Stimulated activated naive CD8-positive, alpha-beta T cell treated with anti-CD3 and anti-CD28 coated beads, Interleukin-15, amount 100 ng/mL, for 72 hours (primary cell): ENCODE measurements at regions not wholly inside any gene's neighbourhood (a gene's known extent, or its start where the extent isn't known, plus 50 kb on each side); places are given as distances from the start of the nearest gene placed in this dataset.

Experiments used
- ATAC-seq: fragments of 150-1000 bp; cut with Tn5 transposase; 2 replicates; pipeline ENCODE4 v1.10.0; 2021; ENCODE audit warnings: mild to moderate bottlenecking, moderate library complexity
- DNase-seq, 2 donors: peaks; one replicate each; pipeline ENCODE4 v3.0.0; 2021 to 2022
- H3K27ac Mint-ChIP-seq, 2 donors: one replicate each; pipeline ENCODE4 v1.8.0; 2022; ENCODE audit warnings: mild to moderate bottlenecking in 2 of 2, mixed read lengths in 2 of 2, moderate library complexity in 2 of 2
- H3K27me3 Mint-ChIP-seq: one replicate; pipeline ENCODE4 v1.8.0; 2022; ENCODE audit warnings: mixed read lengths
- H3K4me1 Mint-ChIP-seq: one replicate; pipeline ENCODE4 v1.8.0; 2022; ENCODE audit warnings: mild to moderate bottlenecking, mixed read lengths
- H3K4me3 Mint-ChIP-seq, 2 donors: one replicate each; pipeline ENCODE4 v1.8.0; 2022; ENCODE audit warnings: mild to moderate bottlenecking in 2 of 2, mixed read lengths in 2 of 2, moderate library complexity in 1 of 2
- H3K9me3 Mint-ChIP-seq, 2 donors: one replicate each; pipeline ENCODE4 v1.8.0; 2022; ENCODE audit warnings: mixed read lengths in 2 of 2

- no peak for DNase-seq
- peaks cover 39% of the 10 kb centered on the region for H3K27me3 Mint-ChIP-seq
- peak overlapping the region in 1 of 2 donors; percentile 42 for H3K4me3 Mint-ChIP-seq
- peak; percentile 14 for ATAC-seq
- peaks cover 0 to 13% of the 10 kb centered on the region in 2 donors for H3K9me3 Mint-ChIP-seq
- H3K4me1 Mint-ChIP-seq = peaks cover 7% of the 10 kb centered on the region
- H3K27ac Mint-ChIP-seq = no peak overlapping the region
Observed at GRCh38 chr6:165804331-165805066, 141.5 kb upstream of the PDE10A start.

- ATAC-seq (no peak), DNase-seq (no peak)
- Mint-ChIP-seq H3K4me1 (peaks cover 7% of the 10 kb centered on the region), H3K27me3 (peaks cover 18% of the 10 kb centered on the region), H3K27ac (no peak overlapping the region), H3K9me3 (peaks cover 0 to 8% of the 10 kb centered on the region in 2 donors), H3K4me3 (no peak overlapping the region)
Observed at GRCh38 chr6:165800337-165800736, 137.3 kb upstream of the PDE10A start.

DNA sequence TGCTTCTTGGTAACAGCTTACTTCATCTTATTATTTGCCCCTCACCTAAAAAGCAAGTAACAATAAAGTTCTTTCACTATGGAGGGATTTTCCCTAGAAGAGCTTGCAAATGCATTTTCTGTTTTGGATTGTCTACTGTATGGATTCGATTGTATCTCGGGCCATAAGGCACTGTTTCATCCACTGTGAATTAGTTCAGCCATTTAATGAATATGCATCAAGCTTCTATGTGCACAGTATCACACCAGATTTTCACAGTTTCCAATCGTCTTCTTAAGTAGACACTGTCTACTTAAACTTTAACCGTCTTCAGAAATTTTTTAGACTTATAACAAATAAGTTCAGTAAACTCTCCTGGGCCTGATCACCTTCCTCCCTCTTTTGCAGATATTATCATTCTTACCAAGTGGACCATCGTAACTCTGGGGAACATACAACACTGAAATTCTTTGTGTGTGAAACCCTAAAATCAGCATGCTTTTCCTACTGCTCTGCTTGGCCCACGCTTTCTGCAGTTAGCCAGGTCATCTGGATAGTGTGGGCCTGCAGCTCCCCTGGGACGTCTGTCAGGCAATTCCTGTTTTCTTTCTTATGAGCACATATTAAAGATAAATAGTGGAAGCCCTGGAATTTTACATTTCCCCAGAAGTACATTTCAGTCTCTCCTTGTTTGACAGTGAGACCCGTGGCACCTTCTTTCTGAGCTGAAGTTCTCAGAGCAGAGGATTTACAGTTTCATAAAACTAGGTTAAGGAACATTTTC is 136.5 kb upstream of the PDE10A start:
- no peak overlapping the region for H3K4me3 Mint-ChIP-seq
- no peak for DNase-seq
- H3K27ac Mint-ChIP-seq = no peak overlapping the region
- H3K27me3 Mint-ChIP-seq = peaks cover 10% of the 10 kb centered on the region
- peaks cover 6% of the 10 kb centered on the region for H3K4me1 Mint-ChIP-seq
- H3K9me3 Mint-ChIP-seq = peaks cover 0 to 6% of the 10 kb centered on the region in 2 donors
- no peak for ATAC-seq

GRCh38 chr6:165798991-165799390 is 135.9 kb upstream of the PDE10A start:
- peaks cover under 1% of the 10 kb centered on the region for H3K4me1 Mint-ChIP-seq
- ATAC-seq = no peak
- no peak overlapping the region for H3K27ac Mint-ChIP-seq
- peaks cover 0 to under 1% of the 10 kb centered on the region in 2 donors for H3K9me3 Mint-ChIP-seq
- H3K4me3 Mint-ChIP-seq = no peak overlapping the region
- H3K27me3 Mint-ChIP-seq = peaks cover 4% of the 10 kb centered on the region
- DNase-seq = no peak

DNA sequence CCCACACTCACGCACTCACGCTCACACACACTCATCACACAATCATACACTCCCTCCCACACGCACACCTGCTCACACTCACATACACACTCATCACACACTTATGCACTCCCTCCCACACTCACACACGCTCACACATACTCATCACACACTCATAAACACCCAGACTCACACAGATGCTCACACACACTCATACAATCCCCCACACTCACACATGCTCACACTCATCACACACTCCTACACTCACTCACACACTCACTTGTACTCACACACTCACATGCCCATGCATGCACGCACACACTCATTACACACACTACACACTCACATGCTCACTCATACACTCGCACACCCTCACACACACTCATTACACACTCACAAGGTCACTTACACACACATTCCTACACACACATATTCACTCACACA is 131.1 kb upstream of the PDE10A start:
- ATAC-seq = peak; percentile 23
- Mint-ChIP-seq H3K9me3 (no peaks in the 10 kb centered on the region), H3K27ac (no peak overlapping the region), H3K27me3 (no peaks in the 10 kb centered on the region), H3K4me3 (no peak overlapping the region), H3K4me1 (no peaks in the 10 kb centered on the region)
- DNase-seq = no peak

GRCh38 chr6:165793287-165793825 is 130.3 kb upstream of the PDE10A start:
- Mint-ChIP-seq H3K27me3 (peaks cover 7% of the 10 kb centered on the region), H3K4me3 (no peak overlapping the region)

DNA sequence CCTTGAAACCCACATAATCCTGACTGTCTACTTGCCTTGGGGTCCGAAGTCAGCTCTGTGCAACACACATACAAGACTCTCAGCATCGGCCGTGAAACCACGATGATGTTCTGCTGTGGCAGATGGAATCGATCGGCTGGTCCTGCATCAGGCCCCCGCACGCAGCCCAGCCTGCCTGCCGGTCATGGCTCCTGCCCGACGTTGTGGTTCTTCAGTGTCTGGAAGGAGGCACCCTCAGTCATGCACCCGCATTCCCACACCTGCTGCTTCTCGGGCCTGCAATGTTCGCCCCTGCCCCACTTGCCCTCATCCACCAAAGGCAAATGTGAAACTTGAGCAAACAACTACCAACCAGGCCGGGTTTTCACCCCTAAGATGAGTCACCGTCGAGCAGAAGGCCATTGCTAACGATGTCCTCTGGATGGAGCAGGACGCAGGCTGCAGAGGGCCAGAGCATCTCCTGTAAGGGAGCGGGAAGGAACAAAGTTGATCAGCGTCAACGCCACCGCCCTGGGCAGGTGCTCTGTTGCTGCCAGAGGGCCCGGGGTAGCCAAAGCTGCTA is 128.9 kb upstream of the PDE10A start:
- ATAC-seq (no peak), DNase-seq (no peak)
- Mint-ChIP-seq H3K27ac (no peak overlapping the region), H3K27me3 (peaks cover 14% of the 10 kb centered on the region), H3K4me1 (no peaks in the 10 kb centered on the region), H3K4me3 (no peak overlapping the region), H3K9me3 (no peaks in the 10 kb centered on the region)

More at GRCh38 chr6:165793287-165793825, 130.3 kb upstream of the PDE10A start:
- Mint-ChIP-seq H3K9me3 (no peaks in the 10 kb centered on the region), H3K4me1 (no peaks in the 10 kb centered on the region), H3K27ac (no peak overlapping the region)
- ATAC-seq (no peak), DNase-seq (no peak)

DNA sequence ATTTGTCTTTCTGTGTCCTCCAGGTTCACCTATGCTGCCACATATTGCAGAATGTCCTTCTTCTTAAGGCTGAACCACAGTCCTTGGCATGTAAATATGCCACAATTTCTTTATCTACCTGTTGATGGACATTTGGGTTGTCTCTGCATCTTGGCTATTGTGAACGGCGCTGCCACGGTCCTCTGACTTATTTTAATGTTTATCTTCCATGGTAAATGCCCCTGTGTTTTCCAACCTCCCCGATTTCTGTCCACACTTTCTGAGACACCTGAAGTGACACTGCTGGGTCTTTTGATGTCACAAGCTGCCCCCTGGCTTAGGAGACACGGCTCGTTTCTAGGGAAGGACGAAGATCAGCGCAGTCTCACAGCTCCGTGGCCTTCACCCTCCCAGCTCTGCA is 128.3 kb upstream of the PDE10A start:
- ATAC-seq (no peak), DNase-seq (no peak)
- H3K4me3 Mint-ChIP-seq = no peak overlapping the region
- no peaks in the 10 kb centered on the region for H3K4me1 Mint-ChIP-seq
- no peaks in the 10 kb centered on the region for H3K9me3 Mint-ChIP-seq
- peak overlapping the region in 1 of 2 donors; percentile 61 for H3K27ac Mint-ChIP-seq
- H3K27me3 Mint-ChIP-seq = peaks cover 16% of the 10 kb centered on the region

GRCh38 chr6:165782812-165783211 is 119.8 kb upstream of the PDE10A start:
- DNase-seq (no peak), ATAC-seq (no peak)
- no peaks in the 10 kb centered on the region for H3K9me3 Mint-ChIP-seq
- H3K4me3 Mint-ChIP-seq = no peak overlapping the region
- H3K27ac Mint-ChIP-seq = no peak overlapping the region
- H3K27me3 Mint-ChIP-seq = peaks cover 25% of the 10 kb centered on the region
- no peaks in the 10 kb centered on the region for H3K4me1 Mint-ChIP-seq

DNA sequence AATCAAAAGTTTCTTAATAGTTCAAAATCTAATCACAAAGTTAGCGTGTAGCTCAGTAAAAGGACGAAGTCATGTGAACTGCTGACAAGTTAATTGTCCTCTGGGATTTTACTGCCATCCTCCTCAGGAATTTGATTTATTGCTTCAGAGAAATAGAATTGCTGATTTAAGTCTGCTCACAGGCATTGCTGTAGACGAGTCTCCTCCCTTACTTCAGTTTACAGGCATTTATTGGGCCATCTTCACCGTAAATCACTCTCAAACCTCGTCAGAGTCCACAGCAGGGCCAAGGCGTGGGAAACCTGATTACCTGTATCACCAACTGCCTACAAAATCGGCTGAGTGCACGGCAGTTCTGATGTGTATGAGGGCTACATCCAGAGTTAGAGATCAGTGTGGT is 119.1 kb upstream of the PDE10A start:
- ATAC-seq = no peak
- Mint-ChIP-seq H3K4me1 (no peaks in the 10 kb centered on the region), H3K9me3 (no peaks in the 10 kb centered on the region), H3K27me3 (peaks cover 24% of the 10 kb centered on the region), H3K4me3 (no peak overlapping the region), H3K27ac (no peak overlapping the region)
- no peak for DNase-seq

DNA sequence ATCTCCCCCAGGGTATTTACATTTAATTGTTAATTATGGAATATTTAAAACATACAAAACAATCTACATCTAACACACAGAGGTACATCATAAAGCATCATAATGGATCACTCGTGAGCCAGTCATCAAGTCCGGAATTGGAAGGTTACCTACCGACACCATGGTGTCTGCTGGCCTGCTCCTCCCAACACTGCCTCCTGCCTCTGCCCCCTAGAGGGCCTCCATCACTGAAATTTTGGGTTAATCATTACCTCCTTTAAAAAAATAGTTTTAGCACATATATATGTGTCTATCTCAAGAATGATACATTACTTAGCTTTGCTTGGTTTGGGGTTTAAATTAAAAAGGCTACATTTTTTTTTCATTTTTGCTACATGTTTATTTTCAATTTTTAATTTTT is 114.6 kb upstream of the PDE10A start:
- H3K4me3 Mint-ChIP-seq = no peak overlapping the region
- DNase-seq (no peak), ATAC-seq (no peak)
- peaks cover 4% of the 10 kb centered on the region for H3K4me1 Mint-ChIP-seq
- no peak overlapping the region for H3K27ac Mint-ChIP-seq
- H3K9me3 Mint-ChIP-seq = no peaks in the 10 kb centered on the region
- H3K27me3 Mint-ChIP-seq = peaks cover 33% of the 10 kb centered on the region

DNA sequence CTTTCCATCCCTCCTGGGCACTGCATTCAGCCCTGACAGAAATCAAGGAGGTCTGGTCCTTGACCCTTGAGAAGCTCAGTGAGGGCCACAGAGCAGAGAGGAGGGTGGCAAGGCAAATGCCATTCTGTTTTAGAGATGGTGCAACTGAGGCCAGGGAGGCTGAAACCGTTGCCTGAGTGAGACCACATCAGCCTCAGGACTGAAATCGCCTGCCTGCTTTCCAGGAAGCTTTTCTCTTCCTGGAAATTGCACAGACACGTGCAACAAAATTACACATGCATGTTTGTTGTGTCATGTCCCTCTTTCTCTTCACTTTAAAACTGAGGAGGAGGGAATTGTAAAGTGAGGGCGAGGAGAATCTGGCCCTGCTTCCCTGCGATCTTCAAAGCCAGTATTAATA is 113.7 kb upstream of the PDE10A start:
- peaks cover 33% of the 10 kb centered on the region for H3K27me3 Mint-ChIP-seq
- ATAC-seq = no peak
- H3K4me3 Mint-ChIP-seq = no peak overlapping the region

GRCh38 chr6:165775721-165776120 is 112.7 kb upstream of the PDE10A start:
- Mint-ChIP-seq H3K4me3 (no peak overlapping the region), H3K27ac (no peak overlapping the region), H3K27me3 (peaks cover 37% of the 10 kb centered on the region), H3K9me3 (no peaks in the 10 kb centered on the region), H3K4me1 (peaks cover 4% of the 10 kb centered on the region)
- DNase-seq (no peak), ATAC-seq (no peak)

More for the DNA sequence above, 113.7 kb upstream of the PDE10A start:
- Mint-ChIP-seq H3K9me3 (no peaks in the 10 kb centered on the region), H3K27ac (no peak overlapping the region), H3K4me1 (peaks cover 4% of the 10 kb centered on the region)
- no peak for DNase-seq

GRCh38 chr6:165774903-165775601 is 112.0 kb upstream of the PDE10A start:
- H3K27me3 Mint-ChIP-seq = peaks cover 42% of the 10 kb centered on the region
- H3K4me1 Mint-ChIP-seq = peaks cover 4% of the 10 kb centered on the region
- H3K4me3 Mint-ChIP-seq = no peak overlapping the region
- ATAC-seq = no peak
- no peak for DNase-seq
- H3K9me3 Mint-ChIP-seq = no peaks in the 10 kb centered on the region
- no peak overlapping the region for H3K27ac Mint-ChIP-seq

- Mint-ChIP-seq H3K4me1 (peaks cover 4% of the 10 kb centered on the region), H3K27me3 (peaks cover 27% of the 10 kb centered on the region), H3K4me3 (no peak overlapping the region), H3K27ac (peak overlapping the region in 1 of 2 donors; percentile 20), H3K9me3 (no peaks in the 10 kb centered on the region)
- ATAC-seq (no peak), DNase-seq (no peak)
Observed at GRCh38 chr6:165770397-165771082, 107.5 kb upstream of the PDE10A start.
